Esophagus squamous epithelium (tissue), 5 donors: ENCODE measurements at regions not wholly inside any gene's neighbourhood (a gene's known extent, or its start where the extent isn't known, plus 50 kb on each side); places are given as distances from the start of the nearest gene placed in this dataset.
A peak's percentile ranks its signal among the peaks of the same experiment; 100 is the strongest.

Source experiments
- DNase-seq: peaks from one replicate; lab custom pipeline; 2025; lab: John Stamatoyannopoulos, UW
- H3K27ac ChIP-seq, 4 donors: fragments of 200-600 bp; sonication (generic); one replicate each; pipeline ENCODE4 v1.5.1; 2016 to 2019; ENCODE audit warnings: mild to moderate bottlenecking in 1 of 4
- H3K27me3 ChIP-seq, 4 donors: fragments of 200-600 bp; sonication (generic); 1 replicate in 3 of 4; 2 replicates in 1 of 4; pipeline versions ENCODE4 v1.5.1 to v1.6.0; 2017 to 2021; ENCODE audit warnings: antibody characterized with exemption in 1 of 4
- H3K36me3 ChIP-seq, 3 donors: fragments of 200-600 bp; sonication (generic); one replicate each; pipeline ENCODE4 v1.5.1; 2016 to 2019
- H3K4me1 ChIP-seq, 3 donors: fragments of 200-600 bp; sonication (generic); one replicate each; pipeline ENCODE4 v1.5.1; 2017 to 2019
- H3K4me3 ChIP-seq, 4 donors: fragments of 200-600 bp; sonication (generic); 1 replicate in 3 of 4; 2 replicates in 1 of 4; pipeline ENCODE4 v1.5.1; 2016 to 2019; ENCODE audit warnings: mild to moderate bottlenecking in 2 of 4, moderate library complexity in 1 of 4
- H3K9me3 ChIP-seq, 3 donors: fragments of 200-600 bp; sonication (generic); one replicate each; pipeline ENCODE4 v1.5.1; 2016 to 2019
- POLR2A ChIP-seq, 4 donors: fragments of 450-650 bp; IDR thresholded peaks; one replicate each; pipeline ENCODE4 v1.6.1; 2017; ENCODE audit warnings: antibody characterized with exemption in 4 of 4, mild to moderate bottlenecking in 4 of 4, moderate library complexity in 3 of 4
- WGBS, 2 donors: methylation state at CpG; one replicate each; pipeline ENCODE4 v1.1.5; 2018; 5-methylcytosine and 5-hydroxymethylcytosine counted together
- intact Hi-C: fragments of 100-400 bp; cut with DNase I; formaldehyde crosslinking; loops from one replicate; pipeline ENCODE4 v1.15.0; 2022
- TF ChIP-seq, protein P1 (sequence below), 6 experiments: fragments of 450-650 bp in 4 of 6; fragments of 200-600 bp in 2 of 6; sonication (generic) in 2 of 6; IDR thresholded peaks; one replicate each; pipeline ENCODE4 v1.5.1; 2016 to 2019; ENCODE audit warnings: antibody characterized with exemption in 6 of 6, mild to moderate bottlenecking in 4 of 6, moderate library complexity in 4 of 6
- donor health status: DM: yes; HTN: yes; CAD: no.

DNA sequence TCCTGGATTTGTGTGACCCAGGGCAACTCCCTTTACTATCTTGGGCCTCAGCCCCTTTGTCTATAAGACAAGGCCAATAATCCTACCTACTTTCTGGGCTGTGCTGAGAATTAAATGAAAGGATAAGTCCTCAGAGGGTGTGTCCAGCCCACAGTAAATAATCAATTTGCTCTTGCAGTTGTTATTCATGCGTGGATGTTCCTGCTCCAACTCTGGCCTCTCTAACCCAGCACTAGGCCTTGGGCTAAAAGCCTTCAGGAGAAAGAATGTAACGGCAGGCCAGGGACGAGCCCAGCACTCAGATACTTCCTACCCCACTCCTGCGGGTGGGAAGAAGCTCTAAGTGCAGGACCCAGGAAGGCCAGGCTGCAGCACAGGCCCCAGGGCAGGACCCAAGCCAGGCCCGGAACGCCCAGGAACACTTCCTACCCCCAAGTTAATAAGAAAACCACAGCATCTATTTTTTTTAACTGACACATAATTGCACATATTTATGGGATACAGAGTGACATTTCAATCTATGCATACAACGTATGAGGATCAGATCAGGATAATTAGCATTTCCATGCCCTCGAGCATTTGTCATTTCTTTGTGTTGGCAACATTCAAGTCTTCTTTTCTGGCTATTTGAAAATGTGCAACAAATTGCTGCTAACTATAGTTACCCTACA lies 179.6 kb upstream of the RBPJ start:
- TF ChIP-seq POLR2A (IDR thresholded peaks at IDR 0.05): no peak
- TF ChIP-seq, protein P1, sequence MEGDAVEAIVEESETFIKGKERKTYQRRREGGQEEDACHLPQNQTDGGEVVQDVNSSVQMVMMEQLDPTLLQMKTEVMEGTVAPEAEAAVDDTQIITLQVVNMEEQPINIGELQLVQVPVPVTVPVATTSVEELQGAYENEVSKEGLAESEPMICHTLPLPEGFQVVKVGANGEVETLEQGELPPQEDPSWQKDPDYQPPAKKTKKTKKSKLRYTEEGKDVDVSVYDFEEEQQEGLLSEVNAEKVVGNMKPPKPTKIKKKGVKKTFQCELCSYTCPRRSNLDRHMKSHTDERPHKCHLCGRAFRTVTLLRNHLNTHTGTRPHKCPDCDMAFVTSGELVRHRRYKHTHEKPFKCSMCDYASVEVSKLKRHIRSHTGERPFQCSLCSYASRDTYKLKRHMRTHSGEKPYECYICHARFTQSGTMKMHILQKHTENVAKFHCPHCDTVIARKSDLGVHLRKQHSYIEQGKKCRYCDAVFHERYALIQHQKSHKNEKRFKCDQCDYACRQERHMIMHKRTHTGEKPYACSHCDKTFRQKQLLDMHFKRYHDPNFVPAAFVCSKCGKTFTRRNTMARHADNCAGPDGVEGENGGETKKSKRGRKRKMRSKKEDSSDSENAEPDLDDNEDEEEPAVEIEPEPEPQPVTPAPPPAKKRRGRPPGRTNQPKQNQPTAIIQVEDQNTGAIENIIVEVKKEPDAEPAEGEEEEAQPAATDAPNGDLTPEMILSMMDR (IDR thresholded peaks at IDR 0.05): no peak
- H3K4me3 ChIP-seq: no peak overlapping the region
- DNase-seq: no peak
- H3K36me3 ChIP-seq: no peaks in the 10 kb centered on the region
- peaks cover 0 to 31% (median 0%) of the 10 kb centered on the region in 4 donors for H3K27me3 ChIP-seq
- peak overlapping the region; percentile 56 to 91 (median 78) for H3K27ac ChIP-seq
- WGBS, 2 donors: 30 to 55% methylated on average over 4 to 5 of the region's 8 CpGs
- intact Hi-C loops: no loop called here
- no peaks in the 10 kb centered on the region for H3K9me3 ChIP-seq
- peaks cover 5 to 49% (median 31%) of the 10 kb centered on the region in 3 donors for H3K4me1 ChIP-seq

DNA sequence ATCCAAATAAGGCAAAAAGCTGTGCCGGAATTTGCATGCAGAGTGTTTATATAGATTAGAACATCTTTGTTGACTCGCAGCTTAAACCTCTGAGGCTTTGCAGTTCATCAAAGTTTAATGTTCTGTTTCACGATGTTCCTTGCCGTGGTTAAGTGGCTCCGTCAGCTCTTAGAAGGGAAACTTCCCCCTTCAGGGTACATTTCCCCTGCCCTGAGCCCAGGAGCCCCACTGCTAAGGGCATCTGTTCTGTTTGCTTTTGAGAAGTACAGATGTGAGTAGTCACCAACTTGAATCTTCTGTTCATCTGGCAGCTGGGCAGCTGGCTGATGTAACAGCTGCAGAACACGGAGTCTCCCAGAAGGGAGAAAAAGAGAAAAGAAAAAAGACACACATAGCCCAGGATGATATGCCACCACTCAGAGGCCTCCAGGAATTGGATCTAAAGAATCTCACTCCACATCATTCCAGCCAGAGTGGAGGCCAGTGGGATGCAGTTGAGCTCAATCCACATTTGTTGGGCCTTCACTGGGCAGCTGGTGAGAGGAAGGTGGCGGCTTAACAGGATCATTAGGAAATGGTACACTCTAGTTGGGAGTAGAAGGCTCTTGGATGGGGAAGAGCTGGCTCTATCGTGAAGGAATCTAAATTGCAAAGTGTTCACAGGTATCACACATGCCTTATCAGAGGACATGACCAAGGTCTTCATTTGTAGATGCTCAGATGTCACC lies 178.7 kb upstream of the RBPJ start:
- peak in 1 of 4 donors; percentile 41 for TF ChIP-seq POLR2A (IDR thresholded peaks at IDR 0.05)
- TF ChIP-seq, protein P1 (IDR thresholded peaks at IDR 0.05): no peak
- no peak overlapping the region for H3K4me3 ChIP-seq
- intact Hi-C loops: no loop called here
- H3K27ac ChIP-seq: peak overlapping the region; percentile 71 to 91 (median 78)
- H3K9me3 ChIP-seq: no peaks in the 10 kb centered on the region
- H3K27me3 ChIP-seq: peaks cover 0 to 23% (median 0%) of the 10 kb centered on the region in 4 donors
- no peak for DNase-seq
- peaks cover 5 to 49% (median 31%) of the 10 kb centered on the region in 3 donors for H3K4me1 ChIP-seq
- no peaks in the 10 kb centered on the region for H3K36me3 ChIP-seq
- WGBS, 2 donors: 48 to 63% methylated on average over 8 of the region's 8 CpGs

DNA sequence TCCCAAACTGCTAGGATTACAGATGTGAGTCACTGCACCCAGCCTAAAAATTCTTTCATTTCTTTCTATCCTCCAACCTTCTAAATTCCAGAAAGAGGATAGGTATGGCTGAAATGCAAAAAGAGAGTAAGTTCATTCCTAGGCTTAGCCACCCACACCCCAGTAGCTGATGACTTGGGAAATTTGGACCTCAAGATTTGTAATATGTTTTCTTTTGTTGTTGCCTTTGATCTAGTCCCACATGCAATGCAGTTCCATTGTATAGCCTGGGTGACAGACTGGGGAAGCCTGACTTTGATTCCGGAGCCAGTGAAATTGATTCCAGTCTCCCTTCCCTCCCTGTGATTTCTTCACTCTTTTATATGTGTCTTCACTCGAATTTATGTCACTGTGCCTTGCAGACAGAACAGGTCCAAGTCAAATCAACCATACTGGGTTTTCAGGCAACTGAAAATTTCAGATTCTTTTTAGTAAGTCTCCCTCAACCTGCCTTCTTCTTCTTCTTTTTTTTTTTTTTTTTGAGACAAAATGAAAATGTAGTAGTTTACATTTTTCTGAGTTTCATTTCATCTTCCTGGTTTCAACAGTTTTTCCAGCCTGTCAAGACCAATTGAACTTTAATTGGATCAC lies 176.2 kb upstream of the RBPJ start:
- H3K36me3 ChIP-seq: no peaks in the 10 kb centered on the region

DNA sequence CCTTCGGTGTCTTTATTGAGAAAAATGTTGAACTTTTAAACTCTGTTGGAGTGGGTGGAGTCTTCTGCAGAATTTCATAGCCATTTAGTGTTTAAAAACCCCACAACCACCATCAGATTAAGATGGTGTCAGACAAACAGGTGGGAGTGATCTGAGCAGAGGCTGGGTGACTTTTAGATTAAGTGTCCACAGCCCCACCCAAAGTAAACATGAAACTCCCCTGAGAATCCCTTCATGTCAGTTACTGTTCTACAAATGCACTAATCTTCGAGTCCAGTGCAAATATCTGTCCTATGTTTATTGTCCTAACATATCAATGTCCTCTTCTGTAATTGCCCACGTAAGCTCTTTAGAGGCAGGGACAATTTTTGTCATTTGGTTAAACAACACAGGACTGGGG lies 175.6 kb upstream of the RBPJ start:
- no peak for DNase-seq
- Histone ChIP-seq H3K27me3 (peaks cover 0 to 16% (median 0%) of the 10 kb centered on the region in 4 donors), H3K9me3 (no peaks in the 10 kb centered on the region), H3K36me3 (no peaks in the 10 kb centered on the region), H3K27ac (peak overlapping the region in 1 of 4 donors; percentile 52), H3K4me1 (peaks cover 5 to 39% (median 24%) of the 10 kb centered on the region in 3 donors), H3K4me3 (no peak overlapping the region)
- intact Hi-C loops: no loop called here
- 43 to 58% methylated on average over 3 of the region's 3 CpGs for WGBS, 2 donors
- TF ChIP-seq, protein P1 (IDR thresholded peaks at IDR 0.05): no peak
- no peak for TF ChIP-seq POLR2A (IDR thresholded peaks at IDR 0.05)

More for the DNA sequence above, 176.2 kb upstream of the RBPJ start:
- WGBS, 2 donors: 67 to 74% methylated on average over 2 of the region's 2 CpGs
- Histone ChIP-seq H3K4me1 (peaks cover 5 to 45% (median 27%) of the 10 kb centered on the region in 3 donors), H3K27ac (peak overlapping the region in 2 of 4 donors; percentile 10 to 39), H3K9me3 (no peaks in the 10 kb centered on the region), H3K27me3 (peaks cover 0 to 11% (median 0%) of the 10 kb centered on the region in 4 donors), H3K4me3 (no peak overlapping the region)
- no peak for DNase-seq
- TF ChIP-seq, protein P1 (IDR thresholded peaks at IDR 0.05): no peak
- no peak for TF ChIP-seq POLR2A (IDR thresholded peaks at IDR 0.05)
- intact Hi-C loops: no loop called here
